Calu3 (cell line): ENCODE measurements at regions not wholly inside any gene's neighbourhood (a gene's known extent, or its start where the extent isn't known, plus 50 kb on each side); places are given as distances from the start of the nearest gene placed in this dataset.

ENCODE experiments used
- BruUV-seq: library from RNA; stranded (reverse); fragments of 400-500 nt; replicated peaks from 2 replicates; lab custom pipeline; 2021; lab: Mats Ljungman, UMichigan
- CTCF ChIA-PET: fragments of 300-600 bp; sonication (Branson Sonifier 250); formaldehyde crosslinking; loops from one replicate; lab custom pipeline; 2022; ENCODE audit warnings: antibody characterized with exemption; lab: Charles Lee
- DNase-seq: peaks from one replicate; pipeline ENCODE4 v3.0.0; 2022
- H3K27ac Mint-ChIP-seq: one replicate; pipeline ENCODE4 v1.8.0; 2022; ENCODE audit warnings: mixed read lengths; ENCODE audit not compliant: unreplicated experiment
- H3K27me3 Mint-ChIP-seq: one replicate; pipeline ENCODE4 v1.8.0; 2022; ENCODE audit warnings: mixed read lengths; ENCODE audit not compliant: unreplicated experiment
- H3K36me3 Mint-ChIP-seq: one replicate; pipeline ENCODE4 v1.8.0; 2022; ENCODE audit warnings: mild to moderate bottlenecking, moderate library complexity, mixed read lengths; ENCODE audit not compliant: insufficient read depth, unreplicated experiment
- H3K4me1 Mint-ChIP-seq: one replicate; pipeline ENCODE4 v1.8.0; 2022; ENCODE audit warnings: mild to moderate bottlenecking, low read depth, mixed read lengths; ENCODE audit not compliant: unreplicated experiment
- H3K4me3 Mint-ChIP-seq: one replicate; pipeline ENCODE4 v1.8.0; 2022; ENCODE audit warnings: mild to moderate bottlenecking, low read depth, moderate library complexity, mixed read lengths; ENCODE audit not compliant: unreplicated experiment
- H3K9me3 Mint-ChIP-seq: one replicate; pipeline ENCODE4 v1.8.0; 2022; ENCODE audit warnings: low read depth, mixed read lengths; ENCODE audit not compliant: unreplicated experiment
- intact Hi-C: fragments of 100-400 bp; cut with micrococcal nuclease; formaldehyde crosslinking; loops from one replicate; pipeline ENCODE4 v1.10.0; 2022; ENCODE audit not compliant: unreplicated experiment
- TF ChIP-seq, protein P1 (sequence below): fragments of 200-600 bp; IDR thresholded peaks from one replicate; pipeline ENCODE4 v1.8.0; 2022; ENCODE audit warnings: antibody characterized with exemption; ENCODE audit not compliant: unreplicated experiment

- TF ChIP-seq, protein P1, sequence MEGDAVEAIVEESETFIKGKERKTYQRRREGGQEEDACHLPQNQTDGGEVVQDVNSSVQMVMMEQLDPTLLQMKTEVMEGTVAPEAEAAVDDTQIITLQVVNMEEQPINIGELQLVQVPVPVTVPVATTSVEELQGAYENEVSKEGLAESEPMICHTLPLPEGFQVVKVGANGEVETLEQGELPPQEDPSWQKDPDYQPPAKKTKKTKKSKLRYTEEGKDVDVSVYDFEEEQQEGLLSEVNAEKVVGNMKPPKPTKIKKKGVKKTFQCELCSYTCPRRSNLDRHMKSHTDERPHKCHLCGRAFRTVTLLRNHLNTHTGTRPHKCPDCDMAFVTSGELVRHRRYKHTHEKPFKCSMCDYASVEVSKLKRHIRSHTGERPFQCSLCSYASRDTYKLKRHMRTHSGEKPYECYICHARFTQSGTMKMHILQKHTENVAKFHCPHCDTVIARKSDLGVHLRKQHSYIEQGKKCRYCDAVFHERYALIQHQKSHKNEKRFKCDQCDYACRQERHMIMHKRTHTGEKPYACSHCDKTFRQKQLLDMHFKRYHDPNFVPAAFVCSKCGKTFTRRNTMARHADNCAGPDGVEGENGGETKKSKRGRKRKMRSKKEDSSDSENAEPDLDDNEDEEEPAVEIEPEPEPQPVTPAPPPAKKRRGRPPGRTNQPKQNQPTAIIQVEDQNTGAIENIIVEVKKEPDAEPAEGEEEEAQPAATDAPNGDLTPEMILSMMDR, result no peak
- Mint-ChIP-seq H3K4me3 (no peak overlapping the region), H3K9me3 (no peaks in the 10 kb centered on the region), H3K27me3 (no peaks in the 10 kb centered on the region), H3K27ac (no peak overlapping the region), H3K4me1 (no peaks in the 10 kb centered on the region), H3K36me3 (no peaks in the 10 kb centered on the region)
- no TSS peak for BruUV-seq
- CTCF ChIA-PET, result no interaction called here
- intact Hi-C loops, result no loop called here
- DNase-seq, result no peak
Measured at GRCh38 chr4:19993242-19993641, 258.5 kb upstream of the SLIT2 start.

DNA sequence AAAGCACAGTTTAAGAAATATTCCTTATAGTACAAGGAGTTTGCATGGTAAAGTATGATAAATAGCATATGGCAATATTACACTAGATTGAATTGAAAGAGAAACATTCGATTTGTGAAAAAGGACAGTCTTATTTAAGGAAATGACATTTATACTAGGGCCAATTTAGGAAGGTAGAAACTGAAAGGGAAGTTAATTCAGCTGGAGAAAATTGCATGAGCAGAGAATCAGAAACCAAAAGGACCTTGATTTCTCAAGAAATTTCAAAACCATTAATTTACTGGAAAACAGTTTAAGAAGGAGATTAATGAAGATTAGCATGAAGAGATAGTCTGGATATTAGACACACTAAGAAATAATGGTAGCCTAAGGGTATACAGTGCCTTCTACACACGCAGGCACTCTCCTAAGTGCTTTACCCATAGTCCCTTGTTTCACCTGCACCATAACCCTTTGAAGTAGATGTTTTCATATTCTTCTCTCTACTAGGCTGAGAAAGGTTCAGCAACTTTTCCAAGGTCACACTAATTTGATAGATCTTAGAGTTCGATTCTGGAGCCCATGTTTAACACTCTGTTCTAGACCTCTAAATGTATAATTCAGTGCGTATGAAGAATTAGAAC lies 259.1 kb upstream of the SLIT2 start:
- no peaks in the 10 kb centered on the region for H3K27me3 Mint-ChIP-seq
- H3K9me3 Mint-ChIP-seq, result no peaks in the 10 kb centered on the region
- no peak overlapping the region for H3K4me3 Mint-ChIP-seq
- intact Hi-C loops, result no loop called here
- TF ChIP-seq, protein P1, result no peak
- CTCF ChIA-PET, result no interaction called here
- no peaks in the 10 kb centered on the region for H3K36me3 Mint-ChIP-seq
- BruUV-seq, result no TSS peak
- no peak overlapping the region for H3K27ac Mint-ChIP-seq
- no peak for DNase-seq
- no peaks in the 10 kb centered on the region for H3K4me1 Mint-ChIP-seq

GRCh38 chr4:19987746-19988145 lies 264.0 kb upstream of the SLIT2 start:
- BruUV-seq, result no TSS peak
- H3K27ac Mint-ChIP-seq, result no peak overlapping the region
- TF ChIP-seq, protein P1, result no peak
- CTCF ChIA-PET, result no interaction called here
- H3K36me3 Mint-ChIP-seq, result no peaks in the 10 kb centered on the region
- H3K27me3 Mint-ChIP-seq, result no peaks in the 10 kb centered on the region
- no peak for DNase-seq
- H3K4me1 Mint-ChIP-seq, result no peaks in the 10 kb centered on the region
- intact Hi-C loops, result no loop called here
- no peak overlapping the region for H3K4me3 Mint-ChIP-seq
- no peaks in the 10 kb centered on the region for H3K9me3 Mint-ChIP-seq

GRCh38 chr4:19983072-19983471 lies 268.6 kb upstream of the SLIT2 start:
- CTCF ChIA-PET, result no interaction called here
- Mint-ChIP-seq H3K27ac (no peak overlapping the region), H3K4me1 (no peaks in the 10 kb centered on the region), H3K9me3 (peaks cover 6% of the 10 kb centered on the region), H3K4me3 (no peak overlapping the region), H3K27me3 (no peaks in the 10 kb centered on the region), H3K36me3 (no peaks in the 10 kb centered on the region)
- TF ChIP-seq, protein P1, result no peak
- intact Hi-C loops, result no loop called here
- BruUV-seq, result no TSS peak
- DNase-seq, result no peak
